Muscle of arm (tissue), 1 donor: ENCODE measurements at regions not wholly inside any gene's neighbourhood (a gene's known extent, or its start where the extent isn't known, plus 50 kb on each side); places are given as distances from the start of the nearest gene placed in this dataset.

Experiments used
- DNase-seq: peaks from one replicate; pipeline ENCODE4 v3.0.0-alpha.2; 2013

GRCh38 chr13:88086577-88086976, 415.4 kb downstream of the SLITRK5 start:
- no peak for DNase-seq

DNA sequence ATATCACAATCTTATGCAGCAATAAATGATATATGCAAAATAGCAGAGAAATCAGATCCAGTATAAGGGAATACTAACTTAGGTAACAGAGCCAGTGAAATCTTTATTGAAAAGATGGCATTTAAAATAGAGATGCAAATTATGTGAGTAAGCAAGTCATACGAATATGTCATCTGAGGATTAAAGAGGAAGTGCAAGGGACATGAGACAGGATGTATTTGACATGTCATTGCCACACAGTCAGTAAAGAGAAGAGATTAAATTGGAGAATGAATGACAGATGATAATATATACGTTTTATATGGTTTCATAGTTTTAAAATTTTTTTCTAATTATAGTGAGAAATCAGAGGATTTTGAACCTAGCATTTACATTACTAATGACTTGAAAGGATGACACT, 426.4 kb downstream of the SLITRK5 start:
- DNase-seq, result no peak

DNA sequence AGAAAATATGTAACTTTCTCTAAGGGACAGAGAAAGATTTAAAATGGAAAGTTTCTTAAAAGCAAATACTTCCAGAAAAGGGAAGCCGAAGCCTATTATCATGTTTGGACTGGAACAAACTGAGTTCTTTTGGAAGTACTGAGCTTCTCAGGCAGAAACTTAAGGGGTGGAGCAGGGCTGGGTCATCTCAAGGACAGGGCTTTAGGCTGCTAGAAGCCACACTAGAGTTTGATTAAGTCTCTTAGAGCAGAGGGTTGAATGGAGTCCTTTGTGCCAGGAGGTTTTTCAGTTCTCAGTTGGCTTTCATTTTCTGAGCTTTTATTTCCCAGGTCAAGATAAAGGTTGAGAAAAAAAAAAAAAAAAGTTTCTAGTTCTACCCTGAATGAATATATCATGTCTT, 432.7 kb downstream of the SLITRK5 start:
- no peak for DNase-seq

DNA sequence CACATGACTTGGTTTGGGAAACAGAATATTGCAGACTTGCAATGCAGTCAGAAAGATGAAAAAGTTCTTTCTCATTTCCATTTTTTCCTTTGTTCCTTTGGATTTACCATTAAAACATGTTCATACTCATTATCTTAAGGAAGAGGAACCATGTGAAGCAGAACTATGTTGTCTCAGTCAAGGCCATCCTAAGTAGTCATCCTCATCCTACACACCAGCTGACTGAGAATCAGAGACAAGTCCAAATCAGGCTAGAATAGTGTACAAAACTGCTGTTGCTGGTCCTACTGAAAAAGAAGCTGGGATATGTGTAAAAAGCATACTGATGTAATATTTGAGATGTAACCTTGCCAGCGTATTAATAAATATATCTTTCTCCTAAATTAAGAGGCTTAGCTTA, 433.4 kb downstream of the SLITRK5 start:
- DNase-seq, result no peak

GRCh38 chr13:88107570-88107969, 436.4 kb downstream of the SLITRK5 start:
- peak; percentile 3 for DNase-seq

DNA sequence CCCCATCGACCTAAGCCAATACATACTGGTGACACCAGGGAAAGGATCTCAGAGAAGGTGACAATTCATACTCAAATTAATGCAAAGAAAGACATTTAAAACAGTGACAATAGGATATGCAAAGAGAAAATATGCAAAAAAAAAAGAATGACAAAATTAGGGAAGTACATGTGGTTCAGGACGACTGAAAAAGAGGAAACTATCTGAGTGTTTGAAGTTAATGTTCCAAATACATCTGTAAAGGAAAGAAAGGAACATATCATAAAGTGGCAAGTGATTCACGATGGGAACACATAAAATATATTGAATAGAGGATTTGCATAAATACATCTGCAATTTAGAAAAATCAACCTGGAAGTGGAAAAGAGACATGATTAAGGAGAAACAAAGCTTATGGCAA, 441.4 kb downstream of the SLITRK5 start:
- DNase-seq, result no peak

DNA sequence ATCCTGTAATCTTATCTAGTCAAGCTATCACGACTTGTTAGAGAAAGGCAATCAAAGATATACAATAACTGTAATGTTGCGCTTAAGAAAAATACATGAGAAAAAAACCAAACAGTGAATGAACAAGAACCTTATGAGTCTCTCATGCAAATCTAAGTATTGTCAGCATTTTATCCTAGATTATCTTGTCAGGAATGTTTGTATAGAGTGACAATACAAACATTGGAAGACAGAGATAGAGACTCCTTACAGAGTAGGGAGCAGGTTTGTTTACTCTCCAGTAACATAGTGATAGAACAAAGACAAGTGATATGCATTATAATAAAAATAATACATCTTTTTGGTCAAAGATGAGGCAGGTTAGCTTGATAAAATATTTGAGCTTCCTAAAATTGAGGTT, 444.8 kb downstream of the SLITRK5 start:
- no peak for DNase-seq

DNA sequence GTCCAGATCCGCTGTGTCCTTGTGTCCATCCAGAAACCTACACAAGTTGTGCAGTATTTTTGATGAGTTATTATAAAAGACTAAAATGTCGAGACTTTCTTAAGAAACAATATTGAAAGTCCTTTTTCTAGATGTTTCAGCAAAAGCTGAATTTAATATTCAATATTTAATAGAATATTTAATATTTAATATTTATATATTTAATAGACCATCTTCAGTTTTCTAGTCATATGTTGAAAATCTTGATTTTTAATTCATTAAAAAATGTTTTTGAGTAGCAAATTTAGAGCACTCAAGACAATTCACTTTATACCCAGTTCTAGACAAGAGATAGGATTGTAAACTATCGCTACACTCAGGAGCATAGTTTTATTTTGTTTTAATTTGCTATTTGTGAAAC, 447.8 kb downstream of the SLITRK5 start:
- DNase-seq, result no peak

- no peak for DNase-seq
These were observed 453.0 kb downstream of the SLITRK5 start for GRCh38 chr13:88124142-88124541.

- DNase-seq, result no peak
These were observed 453.9 kb downstream of the SLITRK5 start for GRCh38 chr13:88125055-88125454.

DNA sequence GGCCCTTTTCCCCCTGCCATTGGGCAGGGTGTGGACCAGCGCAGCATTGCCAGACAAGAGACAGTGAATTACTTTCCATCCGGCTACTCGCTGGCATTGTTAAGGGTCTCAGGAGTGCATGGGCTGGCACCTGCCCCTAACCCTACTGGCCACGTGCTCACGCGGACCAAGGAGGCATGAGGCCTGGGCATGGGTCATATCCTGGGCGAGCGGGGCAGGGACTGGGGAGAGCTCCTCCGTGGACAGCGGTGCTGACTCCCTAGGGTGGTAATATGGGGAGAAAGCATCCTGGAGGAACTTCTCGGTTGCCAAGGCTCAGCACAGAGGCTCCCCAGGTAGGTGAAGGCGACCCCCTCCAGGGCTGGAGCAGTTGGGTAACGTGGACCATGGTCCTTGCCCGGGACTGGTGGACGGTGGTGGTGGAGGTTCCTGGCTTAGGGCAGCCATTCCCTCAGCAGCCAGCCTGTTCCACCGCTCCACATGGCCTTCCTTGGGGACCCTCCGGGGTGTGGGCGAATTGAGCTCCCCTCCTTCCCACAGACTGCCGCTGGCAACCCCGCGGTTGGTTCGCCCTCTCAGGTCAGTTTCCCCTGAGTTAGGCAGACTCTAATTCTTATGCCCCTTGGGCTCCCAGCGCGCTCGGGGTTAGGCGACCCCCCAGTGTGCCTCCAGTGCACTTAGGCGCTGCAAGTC, 465.1 kb downstream of the SLITRK5 start:
- no peak for DNase-seq

DNA sequence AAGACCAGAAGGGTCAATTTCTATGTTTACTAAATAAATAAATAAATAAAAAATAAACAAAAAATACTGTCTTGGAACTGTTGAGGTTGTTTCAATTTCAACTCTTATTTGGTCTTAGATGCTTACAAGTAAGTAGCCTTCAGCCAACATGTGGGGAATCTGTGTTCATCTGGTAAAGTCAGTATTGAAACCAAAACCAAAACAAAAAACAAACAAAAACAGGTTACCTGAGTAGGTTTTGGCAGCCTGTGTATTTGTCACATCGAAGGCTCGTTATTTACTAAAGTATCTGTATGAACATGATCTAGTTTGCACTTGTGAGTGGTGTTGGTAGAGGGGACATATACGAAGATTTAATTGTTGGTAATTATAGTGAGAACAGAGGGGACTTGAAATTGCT, 471.5 kb downstream of the SLITRK5 start:
- no peak for DNase-seq

DNA sequence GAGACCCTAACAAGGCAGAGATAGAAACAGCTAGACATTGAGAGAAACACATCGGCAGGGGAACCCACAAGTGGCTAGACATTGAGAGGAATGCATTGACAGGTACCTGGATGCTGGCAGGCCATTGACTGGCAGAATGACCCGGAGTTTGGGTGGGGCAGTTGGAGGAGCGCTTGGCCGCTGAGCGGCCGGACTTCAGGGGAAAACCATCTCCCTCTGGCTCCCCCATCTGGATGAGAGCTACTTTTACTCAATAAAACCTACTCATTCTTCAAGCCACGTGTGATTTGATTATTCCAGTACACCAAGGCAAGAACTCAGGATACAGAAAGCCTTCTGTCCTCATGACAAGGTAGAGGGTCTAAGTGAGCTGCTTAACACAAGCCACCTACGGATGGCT, 473.4 kb downstream of the SLITRK5 start:
- DNase-seq, result no peak

DNA sequence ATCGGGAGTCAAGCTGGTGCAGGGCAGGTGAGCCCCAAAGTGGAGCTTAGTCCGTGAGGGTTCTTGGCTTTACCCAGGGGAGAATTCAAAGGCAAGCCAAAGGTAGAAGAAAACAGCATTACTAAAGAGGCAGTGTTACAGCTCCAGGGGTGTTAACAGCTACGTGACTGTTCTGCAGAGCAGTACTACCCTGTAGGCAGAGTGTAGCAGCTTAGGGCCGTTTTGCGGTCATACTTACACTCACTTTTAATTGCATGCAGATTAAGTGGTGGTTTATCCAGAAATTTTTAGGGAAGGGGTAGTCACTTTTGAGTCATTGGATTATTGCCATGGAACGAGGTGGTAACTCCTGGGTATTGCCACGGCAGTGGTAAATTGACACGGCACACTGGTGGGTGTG, 482.2 kb downstream of the SLITRK5 start:
- no peak for DNase-seq

DNA sequence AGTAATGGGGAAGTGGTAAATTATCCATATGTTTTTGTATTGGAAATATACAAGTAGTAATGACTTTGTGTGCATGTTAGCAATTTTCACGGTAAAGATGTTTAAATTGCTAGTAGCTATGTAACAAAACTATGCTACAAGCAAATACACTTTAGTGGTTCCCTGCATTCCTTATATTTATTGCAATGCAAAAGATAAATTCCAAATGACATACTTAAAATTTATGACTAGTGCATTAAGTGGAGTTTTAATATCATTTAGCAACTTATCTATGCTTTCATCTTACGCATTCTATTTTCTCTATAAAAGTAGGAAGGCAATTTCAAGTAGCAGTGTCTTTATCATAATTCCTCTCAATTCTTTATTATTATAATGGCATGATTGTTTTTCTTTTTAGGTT, 482.8 kb downstream of the SLITRK5 start:
- no peak for DNase-seq

DNA sequence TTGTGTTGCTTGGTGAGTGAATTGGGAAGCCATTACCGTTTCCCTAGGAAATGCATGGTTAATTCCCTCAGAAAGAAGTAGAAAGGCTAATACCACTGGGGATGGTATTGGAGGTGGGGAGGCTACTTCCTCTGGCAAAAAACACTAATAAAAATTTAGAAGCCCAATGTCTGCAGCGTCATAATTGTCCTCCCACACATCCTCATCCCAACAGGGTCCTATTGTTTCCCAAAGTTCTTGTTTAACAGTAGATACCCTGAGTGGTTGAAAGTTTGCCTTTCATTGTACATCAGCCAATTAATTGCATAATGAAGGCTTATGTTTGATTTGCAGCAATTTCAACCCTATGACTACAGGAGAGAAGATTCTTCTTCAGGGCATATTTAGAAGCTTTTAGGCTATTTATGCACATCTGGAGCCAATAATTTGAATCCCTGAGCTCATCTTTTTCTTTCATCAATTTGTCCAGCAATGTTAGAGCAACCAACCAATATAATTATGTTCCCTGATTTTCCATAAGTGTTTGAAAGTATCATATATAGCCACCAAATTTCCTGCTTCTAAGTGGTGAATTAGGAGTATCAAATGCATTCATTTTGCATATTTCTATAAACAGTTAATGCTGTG, 491.0 kb downstream of the SLITRK5 start:
- no peak for DNase-seq

DNA sequence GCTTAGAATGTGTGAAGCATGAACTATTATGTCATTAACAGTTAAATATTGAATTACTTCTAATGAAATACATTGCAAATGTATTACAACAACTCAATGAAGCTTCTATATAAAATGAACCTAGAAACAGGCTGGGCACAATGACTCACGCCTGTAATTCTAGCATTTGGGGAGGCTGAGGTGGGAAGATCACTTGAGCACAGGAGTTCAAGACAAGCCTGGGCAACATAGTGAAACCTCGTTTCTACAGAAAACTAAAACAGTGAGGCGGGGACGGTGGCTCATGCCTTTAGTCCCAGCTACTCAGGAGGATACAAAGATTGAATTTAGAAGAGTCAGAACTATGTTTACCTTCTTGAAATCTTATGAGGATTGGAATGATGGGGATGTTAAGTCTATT, 505.1 kb downstream of the SLITRK5 start:
- DNase-seq, result no peak

DNA sequence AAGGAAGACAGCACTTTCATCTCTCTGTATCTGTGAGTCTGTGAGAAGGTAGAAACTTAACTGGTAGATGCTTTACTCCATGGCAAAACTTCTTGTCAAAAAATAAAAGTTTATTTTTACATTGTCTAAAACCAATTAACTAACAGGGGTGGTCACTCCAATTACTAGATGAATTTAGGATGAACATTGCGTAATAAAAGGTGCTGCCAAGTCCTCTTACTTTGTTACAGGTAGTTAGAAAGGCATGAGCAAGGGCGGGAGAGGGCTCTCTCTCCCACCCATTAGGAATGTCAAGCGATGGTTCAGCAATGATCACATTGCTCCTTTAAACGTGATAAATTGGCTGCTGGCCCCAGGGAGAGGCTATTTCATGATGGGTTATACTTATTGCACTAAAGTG, 512.3 kb downstream of the SLITRK5 start:
- DNase-seq, result no peak

- no peak for DNase-seq
These were observed 517.8 kb downstream of the SLITRK5 start for GRCh38 chr13:88188986-88189385.

GRCh38 chr13:88189728-88190127, 518.6 kb downstream of the SLITRK5 start:
- no peak for DNase-seq

DNA sequence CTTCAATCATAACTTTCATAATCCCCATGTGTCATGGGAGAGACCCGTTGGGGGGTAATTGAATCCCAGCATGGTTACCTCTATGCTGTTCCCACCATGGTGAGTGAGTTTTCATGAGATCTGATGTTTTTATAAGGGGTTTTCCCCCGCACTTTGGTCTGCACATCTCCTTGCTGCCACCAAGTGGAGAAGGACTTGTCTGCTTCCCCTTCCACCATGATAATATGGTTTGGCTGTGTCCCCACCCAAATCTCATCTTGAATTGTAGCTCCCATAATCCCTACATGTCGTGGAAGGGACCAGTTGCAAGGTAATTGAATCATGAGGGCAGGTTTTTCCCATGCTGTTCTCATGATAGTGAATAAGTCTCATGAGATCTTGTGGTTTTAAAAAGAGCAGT, 524.9 kb downstream of the SLITRK5 start:
- DNase-seq, result no peak

DNA sequence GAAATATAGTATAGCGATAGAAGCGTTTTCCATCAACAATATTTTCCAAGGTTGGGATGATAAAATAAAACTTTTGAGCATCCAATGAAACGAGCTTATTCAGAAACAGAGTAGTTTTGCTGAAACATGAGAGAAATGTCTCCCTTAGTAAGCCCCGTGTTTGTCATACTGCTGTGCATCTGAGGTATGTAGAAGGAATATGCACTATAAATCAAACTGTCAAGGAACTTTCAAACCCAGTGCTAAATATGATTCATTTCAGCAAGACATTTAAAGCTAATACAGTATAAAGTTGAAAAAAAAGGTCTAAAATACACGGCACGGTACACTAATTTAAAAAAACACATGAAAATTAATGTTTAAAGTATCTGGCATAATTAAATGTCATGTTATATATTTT, 546.2 kb downstream of the SLITRK5 start:
- DNase-seq, result no peak

GRCh38 chr13:88217883-88218282, 546.7 kb downstream of the SLITRK5 start:
- DNase-seq, result no peak

- DNase-seq, result no peak
These were observed 552.8 kb downstream of the SLITRK5 start for GRCh38 chr13:88223958-88224357.
